Lower leg skin (tissue), 3 donors: ENCODE measurements at regions not wholly inside any gene's neighbourhood (a gene's known extent, or its start where the extent isn't known, plus 50 kb on each side); places are given as distances from the start of the nearest gene placed in this dataset.

Experiments
- POLR2A ChIP-seq, 2 donors: fragments of 450-650 bp; IDR thresholded peaks; one replicate each; pipeline ENCODE4 v1.6.1; 2016 to 2017; ENCODE audit warnings: antibody characterized with exemption in 2 of 2, mild to moderate bottlenecking in 1 of 2, moderate library complexity in 1 of 2
- TF ChIP-seq, protein P1 (sequence below), 3 donors: fragments of 450-650 bp; IDR thresholded peaks; one replicate each; pipeline ENCODE4 v1.5.1; 2016; ENCODE audit warnings: antibody characterized with exemption in 3 of 3, mild to moderate bottlenecking in 3 of 3, moderate library complexity in 2 of 3

DNA sequence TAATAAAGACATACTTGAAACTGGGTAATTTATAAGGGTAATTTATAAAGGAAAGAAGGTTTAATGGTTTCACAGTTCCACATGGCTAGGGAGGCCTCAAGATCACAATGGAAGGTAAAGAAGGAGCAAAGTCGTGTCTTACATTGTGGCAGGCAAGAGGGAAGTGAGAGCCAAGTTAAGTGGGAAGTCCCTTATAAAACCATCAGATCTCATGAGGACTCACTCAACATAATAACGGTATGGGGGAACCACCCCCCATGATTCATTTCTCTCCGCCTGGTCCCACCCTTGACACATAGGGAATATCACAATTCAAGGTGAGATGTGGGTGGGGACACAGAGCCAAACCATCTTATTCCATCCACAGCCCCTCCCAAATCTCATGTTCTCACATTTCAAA is 76.8 kb upstream of the ZNF678 start:
- no peak for TF ChIP-seq POLR2A (IDR thresholded peaks at IDR 0.05)
- TF ChIP-seq, protein P1, sequence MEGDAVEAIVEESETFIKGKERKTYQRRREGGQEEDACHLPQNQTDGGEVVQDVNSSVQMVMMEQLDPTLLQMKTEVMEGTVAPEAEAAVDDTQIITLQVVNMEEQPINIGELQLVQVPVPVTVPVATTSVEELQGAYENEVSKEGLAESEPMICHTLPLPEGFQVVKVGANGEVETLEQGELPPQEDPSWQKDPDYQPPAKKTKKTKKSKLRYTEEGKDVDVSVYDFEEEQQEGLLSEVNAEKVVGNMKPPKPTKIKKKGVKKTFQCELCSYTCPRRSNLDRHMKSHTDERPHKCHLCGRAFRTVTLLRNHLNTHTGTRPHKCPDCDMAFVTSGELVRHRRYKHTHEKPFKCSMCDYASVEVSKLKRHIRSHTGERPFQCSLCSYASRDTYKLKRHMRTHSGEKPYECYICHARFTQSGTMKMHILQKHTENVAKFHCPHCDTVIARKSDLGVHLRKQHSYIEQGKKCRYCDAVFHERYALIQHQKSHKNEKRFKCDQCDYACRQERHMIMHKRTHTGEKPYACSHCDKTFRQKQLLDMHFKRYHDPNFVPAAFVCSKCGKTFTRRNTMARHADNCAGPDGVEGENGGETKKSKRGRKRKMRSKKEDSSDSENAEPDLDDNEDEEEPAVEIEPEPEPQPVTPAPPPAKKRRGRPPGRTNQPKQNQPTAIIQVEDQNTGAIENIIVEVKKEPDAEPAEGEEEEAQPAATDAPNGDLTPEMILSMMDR (IDR thresholded peaks at IDR 0.05), result no peak
